CD14-positive monocyte (primary cell): ENCODE measurements at regions not wholly inside any gene's neighbourhood (a gene's known extent, or its start where the extent isn't known, plus 50 kb on each side); places are given as distances from the start of the nearest gene placed in this dataset.

ENCODE experiments used
- DNase-seq, 3 donors: peaks; one replicate each; pipeline ENCODE4 v3.0.0-alpha.2; 2011 to 2022
- H2AFZ ChIP-seq: 2 replicates; pipeline ENCODE4 v1.6.0; 2012; ENCODE audit warnings: mild to moderate bottlenecking, low read depth, low read length, inconsistent platforms; ENCODE audit not compliant: insufficient read depth, poor library complexity, severe bottlenecking
- H3K27ac ChIP-seq, 2 donors: 1 replicate in 1 of 2; 2 replicates in 1 of 2; pipeline ENCODE4 v1.5.1; 2012 to 2013; ENCODE audit warnings: low read length in 2 of 2, control low read depth in 1 of 2, inconsistent platforms in 1 of 2, low read depth in 1 of 2, mild to moderate bottlenecking in 1 of 2
- H3K27me3 ChIP-seq, 2 donors: one replicate each; pipeline versions ENCODE4 v1.6.0 to v1.6.1; 2011 to 2013; ENCODE audit warnings: low read length in 2 of 2; ENCODE audit not compliant: control insufficient read depth in 2 of 2, insufficient read depth in 2 of 2
- H3K36me3 ChIP-seq, 2 donors: replicated peaks in 1 of 2; 1 replicate in 1 of 2; 2 replicates in 1 of 2; pipeline versions ENCODE4 v1.5.1 to v1.6.1; 2012 to 2013; ENCODE audit warnings: low read length in 2 of 2, control low read depth in 1 of 2, inconsistent platforms in 1 of 2, mild to moderate bottlenecking in 1 of 2; ENCODE audit not compliant: insufficient read depth in 2 of 2, control insufficient read depth in 1 of 2
- H3K4me1 ChIP-seq, 2 donors: 1 replicate in 1 of 2; 2 replicates in 1 of 2; pipeline versions ENCODE4 v1.5.1 to v1.6.1; 2012 to 2013; ENCODE audit warnings: low read length in 2 of 2, control low read depth in 1 of 2, inconsistent platforms in 1 of 2, mild to moderate bottlenecking in 1 of 2, moderate library complexity in 1 of 2; ENCODE audit not compliant: insufficient read depth in 2 of 2, control insufficient read depth in 1 of 2
- H3K4me2 ChIP-seq: replicated peaks from 2 replicates; pipeline ENCODE3; 2012; ENCODE audit warnings: low read length, moderate library complexity, mild to moderate bottlenecking; ENCODE audit not compliant: poor library complexity, severe bottlenecking; ENCODE audit errors: extremely low read depth
- H3K4me3 ChIP-seq, 3 experiments: fragments of 200-600 bp in 1 of 3; sonication (generic) in 1 of 3; replicated peaks in 1 of 3; 1 replicate in 2 of 3; 2 replicates in 1 of 3; pipeline ENCODE4 v1.5.1; 2011 to 2013; ENCODE audit warnings: low read length in 3 of 3, mild to moderate bottlenecking in 3 of 3, control low read depth in 2 of 3, low read depth in 2 of 3, inconsistent platforms in 1 of 3, moderate library complexity in 1 of 3
- H3K79me2 ChIP-seq: 2 replicates; pipeline ENCODE4 v1.6.0; 2012; ENCODE audit warnings: mild to moderate bottlenecking, control low read depth, inconsistent platforms, low read length, moderate library complexity; ENCODE audit not compliant: insufficient read depth
- H3K9ac ChIP-seq: 2 replicates; pipeline ENCODE4 v1.6.0; 2017; ENCODE audit warnings: low read length, mild to moderate bottlenecking; ENCODE audit not compliant: insufficient read depth, poor library complexity, severe bottlenecking
- H3K9me3 ChIP-seq, 2 donors: replicated peaks in 1 of 2; 1 replicate in 1 of 2; 2 replicates in 1 of 2; pipeline versions ENCODE4 v1.5.1 to v1.6.1; 2012 to 2013; ENCODE audit warnings: low read length in 2 of 2, control low read depth in 1 of 2; ENCODE audit not compliant: control insufficient read depth in 1 of 2, insufficient read depth in 1 of 2
- H4K20me1 ChIP-seq: 2 replicates; pipeline ENCODE4 v1.6.0; 2012; ENCODE audit warnings: mild to moderate bottlenecking, low read length, control low read depth, moderate library complexity; ENCODE audit not compliant: insufficient read depth
- H3K27ac Mint-ChIP-seq, 7 donors: one replicate each; pipeline ENCODE4 v1.8.0; 2020; ENCODE audit warnings: mild to moderate bottlenecking in 7 of 7, mixed read lengths in 7 of 7, moderate library complexity in 6 of 7, inconsistent platforms in 2 of 7
- H3K27me3 Mint-ChIP-seq, 3 donors: one replicate each; pipeline ENCODE4 v1.8.0; 2021 to 2022; ENCODE audit warnings: low read depth in 3 of 3, mild to moderate bottlenecking in 3 of 3, mixed read lengths in 3 of 3, moderate library complexity in 3 of 3, inconsistent platforms in 1 of 3
- H3K36me3 Mint-ChIP-seq, 2 donors: one replicate each; pipeline ENCODE4 v1.8.0; 2020; ENCODE audit warnings: mixed read lengths in 2 of 2, inconsistent platforms in 1 of 2, mild to moderate bottlenecking in 1 of 2
- H3K4me1 Mint-ChIP-seq: one replicate; pipeline ENCODE4 v1.8.0; 2020; ENCODE audit warnings: mild to moderate bottlenecking, mixed read lengths
- H3K4me3 Mint-ChIP-seq, 2 donors: one replicate each; pipeline ENCODE4 v1.8.0; 2020; ENCODE audit warnings: mild to moderate bottlenecking in 2 of 2, mixed read lengths in 2 of 2, moderate library complexity in 1 of 2
- H3K9me3 Mint-ChIP-seq, 7 donors: one replicate each; pipeline ENCODE4 v1.8.0; 2020 to 2022; ENCODE audit warnings: mixed read lengths in 7 of 7, mild to moderate bottlenecking in 6 of 7, moderate library complexity in 6 of 7, inconsistent platforms in 2 of 7
- WGBS: methylation state at CpG from one replicate; pipeline ENCODE4 v1.1.5; 2013; ENCODE audit warnings: missing lambda C conversion rate; ENCODE audit not compliant: insufficient coverage; 5-methylcytosine and 5-hydroxymethylcytosine counted together
- intact Hi-C, 2 donors: fragments of 100-400 bp; cut with micrococcal nuclease; formaldehyde crosslinking; loops; one replicate each; pipeline versions ENCODE4 v1.15.0 to v1.15.1; 2023
- TF ChIP-seq, protein P1 (sequence below): fragments of 200-600 bp; IDR thresholded peaks from one replicate; pipeline ENCODE4 v1.8.0; 2022; ENCODE audit warnings: antibody characterized with exemption, mild to moderate bottlenecking

DNA sequence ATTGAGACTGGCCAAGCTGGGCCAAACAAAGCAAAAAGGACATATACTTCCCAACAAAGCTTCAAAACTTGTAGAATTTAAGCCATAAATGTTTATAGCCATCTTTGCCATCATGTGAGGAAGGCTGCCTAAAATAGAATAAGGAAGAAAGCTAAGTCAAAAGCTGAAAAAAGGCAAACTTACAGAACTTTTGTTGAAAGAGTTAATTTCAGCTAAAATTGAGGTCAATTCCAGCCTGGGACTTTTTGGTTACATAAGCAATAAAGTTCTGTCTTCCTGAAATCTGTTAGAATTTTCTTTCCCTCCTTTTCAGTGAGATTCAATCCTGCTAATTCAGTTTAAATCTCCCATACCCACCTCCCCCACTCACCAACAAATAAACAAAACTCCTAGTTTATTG is 227.9 kb upstream of the MARCKS start:
- no peak overlapping the region for H3K9ac ChIP-seq
- Mint-ChIP-seq H3K4me3 (no peak overlapping the region), H3K9me3 (peaks cover 0 to 2% (median 0%) of the 10 kb centered on the region in 7 donors), H3K4me1 (peaks cover 51% of the 10 kb centered on the region), H3K36me3 (peaks cover 0 to 2% of the 10 kb centered on the region in 2 donors), H3K27ac (peak overlapping the region; percentile 88 to 100 (median 100)), H3K27me3 (peaks cover 0 to 2% (median 0%) of the 10 kb centered on the region in 3 donors)
- intact Hi-C loops, result no loop called here
- H3K27me3 ChIP-seq, result no peaks in the 10 kb centered on the region
- H4K20me1 ChIP-seq, result no peaks in the 10 kb centered on the region
- H3K4me3 ChIP-seq, result no peak overlapping the region
- H3K4me1 ChIP-seq, result peaks cover 52 to 54% of the 10 kb centered on the region in 2 donors
- H3K27ac ChIP-seq, result peak overlapping the region; percentile 11 to 100
- DNase-seq, result peak in 1 of 3 donors; percentile 33
- TF ChIP-seq, protein P1, sequence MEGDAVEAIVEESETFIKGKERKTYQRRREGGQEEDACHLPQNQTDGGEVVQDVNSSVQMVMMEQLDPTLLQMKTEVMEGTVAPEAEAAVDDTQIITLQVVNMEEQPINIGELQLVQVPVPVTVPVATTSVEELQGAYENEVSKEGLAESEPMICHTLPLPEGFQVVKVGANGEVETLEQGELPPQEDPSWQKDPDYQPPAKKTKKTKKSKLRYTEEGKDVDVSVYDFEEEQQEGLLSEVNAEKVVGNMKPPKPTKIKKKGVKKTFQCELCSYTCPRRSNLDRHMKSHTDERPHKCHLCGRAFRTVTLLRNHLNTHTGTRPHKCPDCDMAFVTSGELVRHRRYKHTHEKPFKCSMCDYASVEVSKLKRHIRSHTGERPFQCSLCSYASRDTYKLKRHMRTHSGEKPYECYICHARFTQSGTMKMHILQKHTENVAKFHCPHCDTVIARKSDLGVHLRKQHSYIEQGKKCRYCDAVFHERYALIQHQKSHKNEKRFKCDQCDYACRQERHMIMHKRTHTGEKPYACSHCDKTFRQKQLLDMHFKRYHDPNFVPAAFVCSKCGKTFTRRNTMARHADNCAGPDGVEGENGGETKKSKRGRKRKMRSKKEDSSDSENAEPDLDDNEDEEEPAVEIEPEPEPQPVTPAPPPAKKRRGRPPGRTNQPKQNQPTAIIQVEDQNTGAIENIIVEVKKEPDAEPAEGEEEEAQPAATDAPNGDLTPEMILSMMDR, result no peak
- H3K79me2 ChIP-seq, result no peaks in the 10 kb centered on the region
- no peaks in the 10 kb centered on the region for H3K36me3 ChIP-seq
- no peak overlapping the region for H2AFZ ChIP-seq
- no peak overlapping the region for H3K4me2 ChIP-seq
- H3K9me3 ChIP-seq, result no peaks in the 10 kb centered on the region

GRCh38 chr6:113629975-113630737 is 227.0 kb upstream of the MARCKS start:
- no peaks in the 10 kb centered on the region for H3K36me3 ChIP-seq
- H3K27ac Mint-ChIP-seq, result peak overlapping the region; percentile 100
- no peaks in the 10 kb centered on the region for H3K79me2 ChIP-seq
- peaks cover 60 to 63% of the 10 kb centered on the region in 2 donors for H3K4me1 ChIP-seq
- no peaks in the 10 kb centered on the region for H3K27me3 ChIP-seq
- peak overlapping the region; percentile 92 for H3K9ac ChIP-seq
- no peaks in the 10 kb centered on the region for H3K9me3 ChIP-seq
- peaks cover 0 to 3% (median 0%) of the 10 kb centered on the region in 7 donors for H3K9me3 Mint-ChIP-seq
- intact Hi-C loops, result loop anchor here (2.0 to 10.0 kb wide), 6 partner anchors 67 to 323 kb away; partner anchors contain the start of gene MARCKS (in 1 of the 2)
- no peaks in the 10 kb centered on the region for H4K20me1 ChIP-seq
- H3K27me3 Mint-ChIP-seq, result peaks cover 0 to 2% (median 0%) of the 10 kb centered on the region in 3 donors
- peak overlapping the region in 1 of 3 experiments; percentile 63 for H3K4me3 ChIP-seq
- peak overlapping the region in 1 of 2 donors; percentile 92 for H3K4me3 Mint-ChIP-seq
- peaks cover 0 to 4% of the 10 kb centered on the region in 2 donors for H3K36me3 Mint-ChIP-seq
- WGBS, result no CpG with 5 or more reads among the region's 1 CpG
- H3K4me2 ChIP-seq, result peak overlapping the region; percentile 72
- H3K27ac ChIP-seq, result peak overlapping the region; percentile 93 to 100
- no peak overlapping the region for H2AFZ ChIP-seq
- DNase-seq, result peak; percentile 82 to 90 (median 89)
- TF ChIP-seq, protein P1, result no peak
- peaks cover 60% of the 10 kb centered on the region for H3K4me1 Mint-ChIP-seq
